ENCODE measurements at regions not wholly inside any gene's neighbourhood (a gene's known extent, or its start where the extent isn't known, plus 50 kb on each side); places are given as distances from the start of the nearest gene placed in this dataset.

DNA sequence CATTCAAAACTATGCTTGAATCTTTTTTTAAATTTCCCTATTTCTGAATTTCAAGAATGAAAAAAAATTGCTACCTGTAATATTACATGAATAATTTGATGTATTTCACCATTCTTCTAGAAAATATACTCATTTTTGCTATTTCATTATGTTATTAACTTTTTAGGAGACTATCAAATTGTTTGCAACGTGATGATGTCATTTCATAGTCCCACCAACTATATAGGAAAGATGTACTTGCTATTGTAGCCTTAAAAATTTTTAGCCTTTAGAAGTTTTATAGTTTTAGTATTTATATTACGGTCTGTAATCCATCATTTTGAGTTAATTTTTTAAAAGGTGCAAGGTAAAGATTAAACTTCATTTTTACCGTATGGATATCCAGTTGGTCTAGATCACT is 81.4 kb upstream of the AHI1 start:
- Histone ChIP-seq H3K36me3 (replicated peaks; ENCODE audit: insufficient read depth, low read length) (no peaks in the 10 kb centered on the region), H3K4me2 (ENCODE audit: low read depth, low read length) (no peak overlapping the region), H3K79me2 (ENCODE audit: low read length) (no peaks in the 10 kb centered on the region), H3K27ac (ENCODE audit: low read length) (no peak overlapping the region), H3K4me3 (ENCODE audit: low read length) (no peak overlapping the region), H3K4me1 (ENCODE audit: low read length) (no peaks in the 10 kb centered on the region), H3K9ac (ENCODE audit: low read length) (no peak overlapping the region), H2AFZ (ENCODE audit: low read length) (no peak overlapping the region), H3K9me3 (replicated peaks; ENCODE audit: insufficient read depth, low read length) (no peaks in the 10 kb centered on the region), H3F3A (ENCODE audit: insufficient read depth, low read length) (no peaks in the 10 kb centered on the region), H3K9me2 (replicated peaks; ENCODE audit: insufficient read depth, low read length) (no peaks in the 10 kb centered on the region), H3K27me3 (replicated peaks; ENCODE audit: insufficient read depth, low read length) (no peaks in the 10 kb centered on the region), H4K20me1 (ENCODE audit: insufficient read depth, low read length) (no peaks in the 10 kb centered on the region)
- TF ChIP-seq EZH2phosphoT487 (IDR thresholded peaks at IDR 0.05; ENCODE audit: low read length) (no peak), EZH2 (optimal IDR thresholded peaks at IDR 0.05; ENCODE audit: low read depth, low read length) (no peak)
- TF ChIP-seq, protein P1, sequence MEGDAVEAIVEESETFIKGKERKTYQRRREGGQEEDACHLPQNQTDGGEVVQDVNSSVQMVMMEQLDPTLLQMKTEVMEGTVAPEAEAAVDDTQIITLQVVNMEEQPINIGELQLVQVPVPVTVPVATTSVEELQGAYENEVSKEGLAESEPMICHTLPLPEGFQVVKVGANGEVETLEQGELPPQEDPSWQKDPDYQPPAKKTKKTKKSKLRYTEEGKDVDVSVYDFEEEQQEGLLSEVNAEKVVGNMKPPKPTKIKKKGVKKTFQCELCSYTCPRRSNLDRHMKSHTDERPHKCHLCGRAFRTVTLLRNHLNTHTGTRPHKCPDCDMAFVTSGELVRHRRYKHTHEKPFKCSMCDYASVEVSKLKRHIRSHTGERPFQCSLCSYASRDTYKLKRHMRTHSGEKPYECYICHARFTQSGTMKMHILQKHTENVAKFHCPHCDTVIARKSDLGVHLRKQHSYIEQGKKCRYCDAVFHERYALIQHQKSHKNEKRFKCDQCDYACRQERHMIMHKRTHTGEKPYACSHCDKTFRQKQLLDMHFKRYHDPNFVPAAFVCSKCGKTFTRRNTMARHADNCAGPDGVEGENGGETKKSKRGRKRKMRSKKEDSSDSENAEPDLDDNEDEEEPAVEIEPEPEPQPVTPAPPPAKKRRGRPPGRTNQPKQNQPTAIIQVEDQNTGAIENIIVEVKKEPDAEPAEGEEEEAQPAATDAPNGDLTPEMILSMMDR (IDR thresholded peaks at IDR 0.05; ENCODE audit: low read length): no peak
- no peak for DNase-seq

- Histone ChIP-seq H3K9me3 (replicated peaks; ENCODE audit: insufficient read depth, low read length) (no peaks in the 10 kb centered on the region), H3K4me2 (ENCODE audit: low read depth, low read length) (no peak overlapping the region), H3K4me3 (ENCODE audit: low read length) (no peak overlapping the region), H2AFZ (ENCODE audit: low read length) (no peak overlapping the region), H3K79me2 (ENCODE audit: low read length) (no peaks in the 10 kb centered on the region), H3K27me3 (replicated peaks; ENCODE audit: insufficient read depth, low read length) (no peaks in the 10 kb centered on the region), H3K36me3 (replicated peaks; ENCODE audit: insufficient read depth, low read length) (no peaks in the 10 kb centered on the region), H3K27ac (ENCODE audit: low read length) (no peak overlapping the region), H3K9ac (ENCODE audit: low read length) (no peak overlapping the region), H3F3A (ENCODE audit: insufficient read depth, low read length) (no peaks in the 10 kb centered on the region), H4K20me1 (ENCODE audit: insufficient read depth, low read length) (no peaks in the 10 kb centered on the region), H3K9me2 (replicated peaks; ENCODE audit: insufficient read depth, low read length) (no peaks in the 10 kb centered on the region), H3K4me1 (ENCODE audit: low read length) (peaks cover 6% of the 10 kb centered on the region)
- DNase-seq: no peak
- TF ChIP-seq EZH2 (optimal IDR thresholded peaks at IDR 0.05; ENCODE audit: low read depth, low read length) (no peak), EZH2phosphoT487 (IDR thresholded peaks at IDR 0.05; ENCODE audit: low read length) (no peak)
- TF ChIP-seq, protein P1 (IDR thresholded peaks at IDR 0.05; ENCODE audit: low read length): no peak
Measured at GRCh38 chr6:135581211-135581610, 83.7 kb upstream of the AHI1 start.

DNA sequence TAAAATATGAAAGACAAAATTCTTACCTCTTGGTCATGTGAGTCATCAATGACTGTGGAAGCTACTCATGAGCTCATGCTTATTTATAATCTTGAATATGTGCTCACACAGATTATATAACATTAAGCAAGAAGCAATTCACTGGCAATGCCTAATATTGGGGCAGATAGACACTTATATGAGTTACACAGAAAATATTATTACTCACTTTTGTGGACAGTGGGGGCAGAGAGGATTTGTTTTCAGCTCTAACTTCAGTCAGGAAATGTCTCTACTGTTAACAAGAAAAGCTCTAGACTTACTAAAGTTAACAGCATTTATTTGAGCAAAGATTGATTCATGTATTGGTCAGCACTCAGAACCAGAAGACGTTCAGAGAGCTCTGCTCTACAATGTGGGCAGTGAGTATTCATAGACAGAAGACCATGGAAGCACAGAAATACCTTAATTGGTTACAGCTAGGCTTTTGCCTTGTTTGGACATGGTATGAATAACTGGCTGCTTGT is 85.8 kb upstream of the AHI1 start:
- no peak overlapping the region for H2AFZ ChIP-seq (ENCODE audit: low read length)
- TF ChIP-seq EZH2phosphoT487 (IDR thresholded peaks at IDR 0.05; ENCODE audit: low read length) (no peak), EZH2 (optimal IDR thresholded peaks at IDR 0.05; ENCODE audit: low read depth, low read length) (no peak)
- TF ChIP-seq, protein P1 (IDR thresholded peaks at IDR 0.05; ENCODE audit: low read length): no peak
- no peak overlapping the region for H3K4me3 ChIP-seq (ENCODE audit: low read length)
- H3K4me2 ChIP-seq (ENCODE audit: low read depth, low read length): no peak overlapping the region
- H3K27me3 ChIP-seq (replicated peaks; ENCODE audit: insufficient read depth, low read length): no peaks in the 10 kb centered on the region
- H3K9me2 ChIP-seq (replicated peaks; ENCODE audit: insufficient read depth, low read length): no peaks in the 10 kb centered on the region
- DNase-seq: no peak
- H3K4me1 ChIP-seq (ENCODE audit: low read length): peaks cover 17% of the 10 kb centered on the region
- no peaks in the 10 kb centered on the region for H3K36me3 ChIP-seq (replicated peaks; ENCODE audit: insufficient read depth, low read length)
- H3K27ac ChIP-seq (ENCODE audit: low read length): no peak overlapping the region
- H4K20me1 ChIP-seq (ENCODE audit: insufficient read depth, low read length): no peaks in the 10 kb centered on the region
- H3K9ac ChIP-seq (ENCODE audit: low read length): no peak overlapping the region
- peaks cover 5% of the 10 kb centered on the region; the same call in 1 of the 2 replicates for H3F3A ChIP-seq (ENCODE audit: insufficient read depth, low read length)
- H3K9me3 ChIP-seq (replicated peaks; ENCODE audit: insufficient read depth, low read length): no peaks in the 10 kb centered on the region
- H3K79me2 ChIP-seq (ENCODE audit: low read length): no peaks in the 10 kb centered on the region
